ENCODE measurements at regions not wholly inside any gene's neighbourhood (a gene's known extent, or its start where the extent isn't known, plus 50 kb on each side); places are given as distances from the start of the nearest gene placed in this dataset.

- Histone ChIP-seq H3K4me1 (ENCODE audit: control insufficient read depth, insufficient read depth, low read length, unreplicated experiment) (no peaks in the 10 kb centered on the region), H3K27me3 (ENCODE audit: insufficient read depth, low read length) (peaks cover 74% of the 10 kb centered on the region), H3K27ac (ENCODE audit: low read depth, low read length) (no peak overlapping the region), H2AFZ (ENCODE audit: low read length, unreplicated experiment) (no peak overlapping the region), H3K79me2 (ENCODE audit: control insufficient read depth, insufficient read depth, low read length, unreplicated experiment) (no peaks in the 10 kb centered on the region), H3K36me3 (ENCODE audit: insufficient read depth, low read length) (no peaks in the 10 kb centered on the region), H3K4me3 (ENCODE audit: low read depth, low read length) (no peak overlapping the region)
Measured at GRCh38 chr2:109062145-109062858, 66.7 kb upstream of the SH3RF3 start.

- no peak overlapping the region for H3K4me3 ChIP-seq (ENCODE audit: low read depth, low read length)
- no peaks in the 10 kb centered on the region for H3K36me3 ChIP-seq (ENCODE audit: insufficient read depth, low read length)
- no peak overlapping the region for H2AFZ ChIP-seq (ENCODE audit: low read length, unreplicated experiment)
- no peak overlapping the region for H3K27ac ChIP-seq (ENCODE audit: low read depth, low read length)
- peaks cover 79% of the 10 kb centered on the region for H3K27me3 ChIP-seq (ENCODE audit: insufficient read depth, low read length)
- H3K79me2 ChIP-seq (ENCODE audit: control insufficient read depth, insufficient read depth, low read length, unreplicated experiment), result no peaks in the 10 kb centered on the region
- no peaks in the 10 kb centered on the region for H3K4me1 ChIP-seq (ENCODE audit: control insufficient read depth, insufficient read depth, low read length, unreplicated experiment)
Measured at GRCh38 chr2:109061736-109062135, 67.3 kb upstream of the SH3RF3 start.

- Histone ChIP-seq H3K79me2 (ENCODE audit: control insufficient read depth, insufficient read depth, low read length, unreplicated experiment) (no peaks in the 10 kb centered on the region), H3K36me3 (ENCODE audit: insufficient read depth, low read length) (no peaks in the 10 kb centered on the region), H2AFZ (ENCODE audit: low read length, unreplicated experiment) (no peak overlapping the region), H3K4me3 (ENCODE audit: low read depth, low read length) (no peak overlapping the region), H3K4me1 (ENCODE audit: control insufficient read depth, insufficient read depth, low read length, unreplicated experiment) (no peaks in the 10 kb centered on the region), H3K27me3 (ENCODE audit: insufficient read depth, low read length) (peaks cover 80% of the 10 kb centered on the region), H3K27ac (ENCODE audit: low read depth, low read length) (no peak overlapping the region)
Measured at GRCh38 chr2:109060496-109060895, 68.5 kb upstream of the SH3RF3 start.

- H3K27me3 ChIP-seq (ENCODE audit: insufficient read depth, low read length), result peaks cover 72% of the 10 kb centered on the region
- H3K4me1 ChIP-seq (ENCODE audit: control insufficient read depth, insufficient read depth, low read length, unreplicated experiment), result no peaks in the 10 kb centered on the region
- no peak overlapping the region for H2AFZ ChIP-seq (ENCODE audit: low read length, unreplicated experiment)
- no peak overlapping the region for H3K27ac ChIP-seq (ENCODE audit: low read depth, low read length)
- no peaks in the 10 kb centered on the region for H3K79me2 ChIP-seq (ENCODE audit: control insufficient read depth, insufficient read depth, low read length, unreplicated experiment)
- no peaks in the 10 kb centered on the region for H3K36me3 ChIP-seq (ENCODE audit: insufficient read depth, low read length)
- no peak overlapping the region for H3K4me3 ChIP-seq (ENCODE audit: low read depth, low read length)
Measured at GRCh38 chr2:109059474-109060165, 69.4 kb upstream of the SH3RF3 start.

- H3K36me3 ChIP-seq (ENCODE audit: insufficient read depth, low read length), result no peaks in the 10 kb centered on the region
- H2AFZ ChIP-seq (ENCODE audit: low read length, unreplicated experiment), result no peak overlapping the region
- no peak overlapping the region for H3K27ac ChIP-seq (ENCODE audit: low read depth, low read length)
- H3K4me3 ChIP-seq (ENCODE audit: low read depth, low read length), result no peak overlapping the region
- no peaks in the 10 kb centered on the region for H3K4me1 ChIP-seq (ENCODE audit: control insufficient read depth, insufficient read depth, low read length, unreplicated experiment)
- H3K79me2 ChIP-seq (ENCODE audit: control insufficient read depth, insufficient read depth, low read length, unreplicated experiment), result no peaks in the 10 kb centered on the region
- peaks cover 65% of the 10 kb centered on the region for H3K27me3 ChIP-seq (ENCODE audit: insufficient read depth, low read length)
Measured at GRCh38 chr2:109058802-109059201, 69.8 kb upstream of the EDAR start.

- Histone ChIP-seq H3K79me2 (ENCODE audit: control insufficient read depth, insufficient read depth, low read length, unreplicated experiment) (no peaks in the 10 kb centered on the region), H3K36me3 (ENCODE audit: insufficient read depth, low read length) (no peaks in the 10 kb centered on the region), H3K4me1 (ENCODE audit: control insufficient read depth, insufficient read depth, low read length, unreplicated experiment) (no peaks in the 10 kb centered on the region), H3K4me3 (ENCODE audit: low read depth, low read length) (no peak overlapping the region), H3K27me3 (ENCODE audit: insufficient read depth, low read length) (peaks cover 59% of the 10 kb centered on the region), H3K27ac (ENCODE audit: low read depth, low read length) (no peak overlapping the region), H2AFZ (ENCODE audit: low read length, unreplicated experiment) (no peak overlapping the region)
Measured at GRCh38 chr2:109058191-109058632, 69.2 kb upstream of the EDAR start.

- Histone ChIP-seq H2AFZ (ENCODE audit: low read length, unreplicated experiment) (no peak overlapping the region), H3K79me2 (ENCODE audit: control insufficient read depth, insufficient read depth, low read length, unreplicated experiment) (no peaks in the 10 kb centered on the region), H3K27me3 (ENCODE audit: insufficient read depth, low read length) (peaks cover 54% of the 10 kb centered on the region), H3K4me1 (ENCODE audit: control insufficient read depth, insufficient read depth, low read length, unreplicated experiment) (no peaks in the 10 kb centered on the region), H3K36me3 (ENCODE audit: insufficient read depth, low read length) (no peaks in the 10 kb centered on the region), H3K4me3 (ENCODE audit: low read depth, low read length) (no peak overlapping the region), H3K27ac (ENCODE audit: low read depth, low read length) (no peak overlapping the region)
Measured at GRCh38 chr2:109057686-109058085, 68.7 kb upstream of the EDAR start.

- Histone ChIP-seq H3K27ac (ENCODE audit: low read depth, low read length) (no peak overlapping the region), H3K27me3 (ENCODE audit: insufficient read depth, low read length) (peaks cover 33% of the 10 kb centered on the region), H3K4me1 (ENCODE audit: control insufficient read depth, insufficient read depth, low read length, unreplicated experiment) (no peaks in the 10 kb centered on the region), H2AFZ (ENCODE audit: low read length, unreplicated experiment) (no peak overlapping the region), H3K4me3 (ENCODE audit: low read depth, low read length) (no peak overlapping the region), H3K36me3 (ENCODE audit: insufficient read depth, low read length) (no peaks in the 10 kb centered on the region), H3K79me2 (ENCODE audit: control insufficient read depth, insufficient read depth, low read length, unreplicated experiment) (no peaks in the 10 kb centered on the region)
Measured at GRCh38 chr2:109055435-109055834, 66.4 kb upstream of the EDAR start.

- no peak overlapping the region for H2AFZ ChIP-seq (ENCODE audit: low read length, unreplicated experiment)
- no peaks in the 10 kb centered on the region for H3K4me1 ChIP-seq (ENCODE audit: control insufficient read depth, insufficient read depth, low read length, unreplicated experiment)
- peaks cover 31% of the 10 kb centered on the region for H3K27me3 ChIP-seq (ENCODE audit: insufficient read depth, low read length)
- no peak overlapping the region for H3K4me3 ChIP-seq (ENCODE audit: low read depth, low read length)
- no peak overlapping the region for H3K27ac ChIP-seq (ENCODE audit: low read depth, low read length)
- H3K79me2 ChIP-seq (ENCODE audit: control insufficient read depth, insufficient read depth, low read length, unreplicated experiment), result no peaks in the 10 kb centered on the region
- H3K36me3 ChIP-seq (ENCODE audit: insufficient read depth, low read length), result no peaks in the 10 kb centered on the region
Measured at GRCh38 chr2:109054865-109055264, 65.8 kb upstream of the EDAR start.

- H3K27me3 ChIP-seq (ENCODE audit: insufficient read depth, low read length), result peaks cover 30% of the 10 kb centered on the region
- H3K4me3 ChIP-seq (ENCODE audit: low read depth, low read length), result no peak overlapping the region
- no peaks in the 10 kb centered on the region for H3K36me3 ChIP-seq (ENCODE audit: insufficient read depth, low read length)
- no peaks in the 10 kb centered on the region for H3K4me1 ChIP-seq (ENCODE audit: control insufficient read depth, insufficient read depth, low read length, unreplicated experiment)
- H3K27ac ChIP-seq (ENCODE audit: low read depth, low read length), result no peak overlapping the region
- no peak overlapping the region for H2AFZ ChIP-seq (ENCODE audit: low read length, unreplicated experiment)
- H3K79me2 ChIP-seq (ENCODE audit: control insufficient read depth, insufficient read depth, low read length, unreplicated experiment), result no peaks in the 10 kb centered on the region
Measured at GRCh38 chr2:109053716-109054115, 64.7 kb upstream of the EDAR start.

- no peak overlapping the region for H3K4me3 ChIP-seq (ENCODE audit: low read depth, low read length)
- no peak overlapping the region for H2AFZ ChIP-seq (ENCODE audit: low read length, unreplicated experiment)
- H3K79me2 ChIP-seq (ENCODE audit: control insufficient read depth, insufficient read depth, low read length, unreplicated experiment), result no peaks in the 10 kb centered on the region
- H3K36me3 ChIP-seq (ENCODE audit: insufficient read depth, low read length), result no peaks in the 10 kb centered on the region
- peaks cover 22% of the 10 kb centered on the region for H3K27me3 ChIP-seq (ENCODE audit: insufficient read depth, low read length)
- no peaks in the 10 kb centered on the region for H3K4me1 ChIP-seq (ENCODE audit: control insufficient read depth, insufficient read depth, low read length, unreplicated experiment)
- H3K27ac ChIP-seq (ENCODE audit: low read depth, low read length), result no peak overlapping the region
Measured at GRCh38 chr2:109052922-109053321, 63.9 kb upstream of the EDAR start.
